ENCODE measurements at regions not wholly inside any gene's neighbourhood (a gene's known extent, or its start where the extent isn't known, plus 50 kb on each side); places are given as distances from the start of the nearest gene placed in this dataset.

DNA sequence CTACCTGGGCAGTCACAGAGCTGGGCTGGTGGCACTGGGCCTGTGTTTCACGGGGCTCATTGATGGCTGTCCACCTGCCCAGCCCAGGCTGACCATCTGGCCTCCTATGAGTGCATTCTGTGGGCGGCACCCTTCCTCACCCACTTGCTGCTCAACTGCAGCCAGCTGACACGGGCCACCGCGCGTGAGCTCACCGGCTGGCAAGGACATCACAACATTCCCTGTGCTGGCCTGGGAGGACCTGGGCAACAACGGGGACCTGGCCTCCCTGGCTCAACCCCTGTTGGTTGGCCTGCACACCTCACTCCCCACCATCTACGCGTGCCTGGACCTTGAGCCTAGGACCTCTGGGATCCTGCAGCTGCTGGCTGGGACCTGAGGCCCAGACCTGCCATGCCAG, 98.2 kb upstream of the DTNA start:
- TF ChIP-seq POLR2A (IDR thresholded peaks at IDR 0.05) = no peak
- TF ChIP-seq CTCF (IDR thresholded peaks at IDR 0.05) = no peak
- no peak for TF ChIP-seq EP300 (IDR thresholded peaks at IDR 0.05)
